BLaER1 (cell line): ENCODE measurements at regions not wholly inside any gene's neighbourhood (a gene's known extent, or its start where the extent isn't known, plus 50 kb on each side); places are given as distances from the start of the nearest gene placed in this dataset.
"Not testable (repeated sequence)": the region's sequence is repeated elsewhere in the genome, so short reads cannot be mapped to it uniquely, and the experiment has no call there.

Experiments
- H3K27ac ChIP-seq: shearing (Covaris generic); formaldehyde crosslinking; 2 replicates; pipeline ENCODE4 v1.8.1; 2022
- H3K27me3 ChIP-seq: shearing (Covaris generic); formaldehyde crosslinking; 2 replicates; pipeline ENCODE4 v1.8.1; 2022
- H3K36me3 ChIP-seq: shearing (Covaris generic); formaldehyde crosslinking; 2 replicates; pipeline ENCODE4 v1.8.1; 2022
- H3K4me1 ChIP-seq: shearing (Covaris generic); formaldehyde crosslinking; 2 replicates; pipeline ENCODE4 v1.8.1; 2022
- H3K4me2 ChIP-seq: shearing (Covaris generic); formaldehyde crosslinking; 2 replicates; pipeline ENCODE4 v1.8.1; 2022
- H3K4me3 ChIP-seq: shearing (Covaris generic); formaldehyde crosslinking; 2 replicates; pipeline ENCODE4 v1.8.1; 2022
- H3K9ac ChIP-seq: shearing (Covaris generic); formaldehyde crosslinking; 2 replicates; pipeline ENCODE4 v1.8.1; 2022
- H3K9me3 ChIP-seq: shearing (Covaris generic); formaldehyde crosslinking; 2 replicates; pipeline ENCODE4 v1.8.1; 2022
- H4K20me1 ChIP-seq: shearing (Covaris generic); formaldehyde crosslinking; 2 replicates; pipeline ENCODE4 v1.8.1; 2022
- Cebpa-rat ChIP-seq: shearing (Covaris generic); IDR thresholded peaks from 2 replicates; pipeline ENCODE4 v1.8.1; 2022

- H3K27ac ChIP-seq: no peak overlapping the region
- H3K27me3 ChIP-seq: no peaks in the 10 kb centered on the region
- no peaks in the 10 kb centered on the region for H3K36me3 ChIP-seq
- TF ChIP-seq Cebpa-rat: no peak
- no peaks in the 10 kb centered on the region for H3K9me3 ChIP-seq
- H3K4me1 ChIP-seq: no peaks in the 10 kb centered on the region
- no peaks in the 10 kb centered on the region for H4K20me1 ChIP-seq
- no peak overlapping the region for H3K4me2 ChIP-seq
- no peak overlapping the region for H3K4me3 ChIP-seq
- H3K9ac ChIP-seq: no peak overlapping the region
Observed at GRCh38 chr14:65833267-65833880, 420.8 kb downstream of the FUT8 start.

- Histone ChIP-seq H3K27me3 (no peaks in the 10 kb centered on the region), H3K36me3 (no peaks in the 10 kb centered on the region), H4K20me1 (no peaks in the 10 kb centered on the region), H3K4me2 (no peak overlapping the region), H3K9me3 (no peaks in the 10 kb centered on the region), H3K4me1 (no peaks in the 10 kb centered on the region), H3K9ac (no peak overlapping the region), H3K4me3 (no peak overlapping the region), H3K27ac (no peak overlapping the region)
- no peak for TF ChIP-seq Cebpa-rat
Observed at GRCh38 chr14:65834051-65834450, 421.5 kb downstream of the FUT8 start.

- Histone ChIP-seq H3K9ac (no peak overlapping the region), H4K20me1 (no peaks in the 10 kb centered on the region), H3K4me3 (no peak overlapping the region), H3K27me3 (no peaks in the 10 kb centered on the region), H3K9me3 (no peaks in the 10 kb centered on the region), H3K27ac (no peak overlapping the region), H3K4me2 (no peak overlapping the region), H3K36me3 (no peaks in the 10 kb centered on the region), H3K4me1 (no peaks in the 10 kb centered on the region)
- TF ChIP-seq Cebpa-rat: no peak
Observed at GRCh38 chr14:65834812-65835211, 422.3 kb downstream of the FUT8 start.

DNA sequence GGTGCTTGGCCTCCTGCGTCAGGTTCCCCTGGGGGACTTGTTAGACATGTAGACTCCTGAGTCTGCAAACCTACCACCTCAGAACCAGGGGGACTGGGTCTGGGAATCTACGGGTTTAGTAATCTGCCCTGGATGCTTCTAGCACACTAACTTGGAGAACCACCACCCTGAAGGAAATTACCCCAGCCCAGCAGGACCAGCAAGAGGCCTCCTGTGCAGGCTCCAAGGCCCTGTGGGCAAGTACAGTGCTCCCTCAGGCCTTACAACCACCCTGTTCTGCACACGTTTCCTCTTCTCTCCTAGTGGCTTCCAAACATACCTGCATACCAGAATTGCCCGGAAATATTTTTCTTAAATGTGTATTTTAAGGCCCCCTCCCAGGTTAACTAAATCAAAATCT, 423.0 kb downstream of the FUT8 start:
- H3K36me3 ChIP-seq: no peaks in the 10 kb centered on the region
- no peaks in the 10 kb centered on the region for H3K4me1 ChIP-seq
- no peak for TF ChIP-seq Cebpa-rat
- H3K9ac ChIP-seq: no peak overlapping the region
- H3K4me3 ChIP-seq: no peak overlapping the region
- no peak overlapping the region for H3K4me2 ChIP-seq
- H4K20me1 ChIP-seq: no peaks in the 10 kb centered on the region
- H3K27ac ChIP-seq: no peak overlapping the region
- no peaks in the 10 kb centered on the region for H3K27me3 ChIP-seq
- H3K9me3 ChIP-seq: no peaks in the 10 kb centered on the region

DNA sequence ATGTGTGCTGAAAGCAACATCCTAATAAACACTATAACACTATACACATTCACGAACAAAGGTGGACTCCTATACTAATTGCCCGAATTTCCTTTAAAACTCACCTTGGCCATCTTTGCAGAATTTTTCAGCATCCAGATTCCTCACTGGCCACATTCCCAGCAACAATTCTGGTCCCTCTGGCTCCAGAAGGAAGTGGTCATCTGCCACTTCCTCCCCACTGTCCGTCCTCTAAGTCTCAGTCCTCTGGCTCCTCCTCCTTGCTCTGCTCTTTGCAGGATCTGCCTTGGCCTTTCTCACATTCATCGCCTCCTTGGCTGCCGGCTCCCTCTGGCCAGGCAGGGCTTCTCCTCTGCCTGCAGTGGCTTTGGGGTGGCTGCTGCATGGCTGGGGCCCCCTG, 426.0 kb downstream of the FUT8 start:
- H4K20me1 ChIP-seq: no peaks in the 10 kb centered on the region
- H3K9ac ChIP-seq: no peak overlapping the region
- H3K27ac ChIP-seq: no peak overlapping the region
- H3K36me3 ChIP-seq: no peaks in the 10 kb centered on the region
- no peaks in the 10 kb centered on the region for H3K27me3 ChIP-seq
- H3K4me1 ChIP-seq: no peaks in the 10 kb centered on the region
- no peak for TF ChIP-seq Cebpa-rat
- no peak overlapping the region for H3K4me3 ChIP-seq
- H3K9me3 ChIP-seq: no peaks in the 10 kb centered on the region
- H3K4me2 ChIP-seq: no peak overlapping the region

GRCh38 chr14:65840118-65840751, 427.7 kb downstream of the FUT8 start:
- H3K9me3 ChIP-seq: no peaks in the 10 kb centered on the region
- H3K27ac ChIP-seq: no peak overlapping the region
- H3K36me3 ChIP-seq: no peaks in the 10 kb centered on the region
- H3K4me1 ChIP-seq: no peaks in the 10 kb centered on the region
- H3K9ac ChIP-seq: no peak overlapping the region
- no peaks in the 10 kb centered on the region for H3K27me3 ChIP-seq
- no peak overlapping the region for H3K4me3 ChIP-seq
- no peak for TF ChIP-seq Cebpa-rat
- H3K4me2 ChIP-seq: no peak overlapping the region
- no peaks in the 10 kb centered on the region for H4K20me1 ChIP-seq

DNA sequence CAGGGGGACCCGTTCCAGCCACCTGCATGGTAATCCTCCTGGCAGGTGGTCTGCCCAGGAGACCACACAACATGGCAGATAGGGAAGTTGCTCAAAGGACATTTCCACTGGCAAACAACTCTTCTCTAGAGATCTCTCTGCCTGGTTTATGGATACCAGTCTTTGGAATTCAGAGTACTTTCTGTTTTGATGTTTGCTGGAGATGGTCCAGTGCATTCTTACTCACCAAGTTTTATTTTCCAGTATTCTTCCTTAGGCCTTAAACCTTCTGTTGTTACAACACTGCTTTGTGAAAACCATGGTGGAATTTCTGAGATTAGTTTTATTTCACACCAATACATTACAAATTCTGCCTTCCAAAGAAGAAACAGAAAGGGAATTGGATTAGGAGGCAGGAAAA, 428.3 kb downstream of the FUT8 start:
- Histone ChIP-seq H3K27me3 (no peaks in the 10 kb centered on the region), H3K4me1 (no peaks in the 10 kb centered on the region)
- no peak for TF ChIP-seq Cebpa-rat

GRCh38 chr14:65846196-65846868, 433.8 kb downstream of the FUT8 start:
- H3K9ac ChIP-seq: no peak overlapping the region
- peaks cover 10% of the 10 kb centered on the region for H3K4me1 ChIP-seq
- H3K4me2 ChIP-seq: peak overlapping the region; percentile 50; the same call in 1 of the 2 replicates
- H4K20me1 ChIP-seq: no peaks in the 10 kb centered on the region
- no peaks in the 10 kb centered on the region for H3K9me3 ChIP-seq
- no peaks in the 10 kb centered on the region for H3K36me3 ChIP-seq
- H3K4me3 ChIP-seq: no peak overlapping the region
- H3K27ac ChIP-seq: no peak overlapping the region
- H3K27me3 ChIP-seq: no peaks in the 10 kb centered on the region
- no peak for TF ChIP-seq Cebpa-rat

More for the DNA sequence above, 428.3 kb downstream of the FUT8 start:
- H3K9me3 ChIP-seq: no peaks in the 10 kb centered on the region
- no peak overlapping the region for H3K9ac ChIP-seq
- H3K36me3 ChIP-seq: no peaks in the 10 kb centered on the region
- no peaks in the 10 kb centered on the region for H4K20me1 ChIP-seq
- no peak overlapping the region for H3K27ac ChIP-seq
- H3K4me3 ChIP-seq: no peak overlapping the region
- H3K4me2 ChIP-seq: no peak overlapping the region

- no peak overlapping the region for H3K27ac ChIP-seq
- H4K20me1 ChIP-seq: no peaks in the 10 kb centered on the region
- no peak overlapping the region for H3K4me3 ChIP-seq
- peak overlapping the region; percentile 50 for H3K4me2 ChIP-seq
- peaks cover 10% of the 10 kb centered on the region for H3K4me1 ChIP-seq
- no peaks in the 10 kb centered on the region for H3K36me3 ChIP-seq
- H3K9me3 ChIP-seq: no peaks in the 10 kb centered on the region
- H3K27me3 ChIP-seq: no peaks in the 10 kb centered on the region
- no peak overlapping the region for H3K9ac ChIP-seq
- no peak for TF ChIP-seq Cebpa-rat
Observed at GRCh38 chr14:65847075-65847847, 434.7 kb downstream of the FUT8 start.

DNA sequence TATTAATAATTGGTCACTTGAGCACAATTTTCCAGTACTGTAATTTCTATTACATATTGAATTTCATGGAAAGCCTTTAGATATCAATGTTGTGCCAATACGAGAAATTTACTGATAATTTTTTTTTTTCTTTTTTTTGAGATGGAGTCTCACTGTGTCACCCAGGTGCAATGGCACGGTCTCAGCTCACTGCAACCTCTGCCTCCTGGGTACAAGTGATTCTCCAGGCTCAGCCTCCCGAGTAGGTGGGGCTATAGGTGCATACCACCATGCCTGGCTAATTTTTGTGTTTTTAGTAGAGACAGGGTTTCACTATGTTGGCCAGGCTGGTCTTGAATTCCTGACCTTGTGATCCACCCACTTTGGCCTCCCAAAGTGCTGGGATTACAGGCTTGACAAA, 435.4 kb downstream of the FUT8 start:
- not testable (repeated sequence) for H3K4me3 ChIP-seq, H3K36me3 ChIP-seq, H4K20me1 ChIP-seq, H3K4me2 ChIP-seq, H3K9ac ChIP-seq, H3K27ac ChIP-seq, H3K27me3 ChIP-seq, H3K9me3 ChIP-seq
- H3K4me1 ChIP-seq: peaks cover 10% of the 10 kb centered on the region
